NCI-H510A (cell line): ENCODE measurements at regions not wholly inside any gene's neighbourhood (a gene's known extent, or its start where the extent isn't known, plus 50 kb on each side); places are given as distances from the start of the nearest gene placed in this dataset.
A peak's percentile ranks its signal among the peaks of the same experiment; 100 is the strongest.
"Not testable (repeated sequence)": the region's sequence is repeated elsewhere in the genome, so short reads cannot be mapped to it uniquely, and the experiment has no call there.

Experiments used
- DNase-seq: peaks from one replicate; lab custom pipeline; 2025; lab: John Stamatoyannopoulos, UW

DNA sequence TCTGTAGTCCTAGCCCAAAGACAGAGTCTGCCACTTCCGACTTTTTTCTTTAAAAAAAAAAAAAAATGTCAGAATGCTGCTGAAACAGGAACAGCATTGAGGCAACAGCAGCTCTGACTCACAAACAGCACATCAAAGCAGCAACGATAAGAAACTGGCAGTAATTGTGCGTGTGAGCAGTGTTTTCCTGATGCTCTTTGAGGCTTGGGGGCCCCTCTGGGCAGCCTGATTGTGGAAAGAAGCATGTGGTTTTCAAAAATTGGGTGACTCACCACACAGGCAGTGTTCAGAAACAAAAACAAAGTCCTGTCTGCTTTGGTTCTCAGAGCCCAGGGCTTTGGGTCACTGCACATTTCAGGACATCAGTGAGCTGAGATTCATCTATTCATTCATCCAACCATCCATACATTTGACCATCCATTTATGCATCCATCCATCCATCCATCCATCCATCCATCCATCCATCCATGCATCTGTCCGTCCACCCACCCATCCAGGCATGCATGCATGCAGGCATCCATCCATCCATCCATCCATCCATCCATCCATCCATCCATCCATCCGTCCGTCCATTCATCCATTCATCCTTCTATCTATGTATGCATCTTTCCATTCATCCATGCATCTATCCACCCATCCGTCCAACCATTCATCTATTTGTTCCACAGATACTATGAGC is 308.4 kb downstream of the RPLP1 start:
- no peak for DNase-seq

DNA sequence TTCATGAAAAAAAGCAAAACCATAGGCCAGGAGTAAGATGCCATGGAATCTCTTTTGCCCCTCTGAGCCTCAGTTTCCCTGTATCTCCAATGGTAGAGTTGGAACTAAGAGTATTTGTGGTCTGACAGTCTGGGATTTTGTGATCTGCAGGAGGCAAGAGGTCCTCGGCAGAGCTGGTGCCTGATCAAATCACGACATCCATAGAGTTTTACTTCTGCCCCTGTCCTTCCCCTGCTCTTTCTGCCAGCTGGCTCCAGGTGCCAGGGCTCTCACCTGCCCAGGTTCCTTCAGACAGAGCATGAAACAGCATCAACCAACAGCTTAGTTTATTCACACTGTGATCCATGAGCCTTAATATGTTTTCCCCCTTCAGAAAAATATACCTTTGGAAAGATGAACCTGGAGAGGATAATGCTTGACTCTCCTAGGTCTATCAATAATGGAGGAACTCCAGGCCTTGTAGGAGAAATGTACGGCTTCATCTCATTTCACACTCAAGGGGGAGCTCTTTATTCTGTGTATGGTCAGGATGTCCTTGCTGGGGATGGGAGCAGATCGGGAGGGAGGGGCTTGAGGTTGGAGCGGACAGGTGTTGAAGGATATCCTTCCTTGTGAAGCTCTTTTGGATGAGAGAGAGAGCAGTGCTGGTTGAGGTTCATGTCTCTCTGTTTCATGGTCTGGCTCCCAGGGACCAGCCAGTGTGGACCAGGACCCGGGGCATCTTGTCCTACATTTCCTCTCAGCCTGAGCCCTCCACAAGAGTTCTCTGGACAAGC is 309.9 kb downstream of the RPLP1 start:
- peak; percentile 13 for DNase-seq

DNA sequence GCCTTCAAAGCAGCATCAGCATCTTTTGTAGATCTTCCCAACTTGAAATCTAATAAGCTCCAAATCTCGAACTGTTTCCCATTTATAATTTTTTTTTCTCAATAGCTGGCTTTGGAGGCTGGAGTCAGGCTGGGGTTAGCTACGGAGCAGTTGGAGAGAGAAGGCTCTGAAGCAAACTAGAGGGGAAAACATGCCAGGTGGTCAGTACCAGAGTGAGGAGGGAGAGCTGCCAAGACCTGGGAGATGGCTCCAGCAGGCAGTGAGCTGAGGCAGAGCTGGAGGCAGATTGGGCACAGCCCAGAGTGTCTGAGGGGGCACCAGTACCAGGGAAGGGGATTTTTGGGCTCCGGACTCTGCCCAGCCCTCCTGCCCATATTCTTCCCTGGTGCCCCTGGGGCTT is 311.2 kb downstream of the RPLP1 start:
- no peak for DNase-seq

DNA sequence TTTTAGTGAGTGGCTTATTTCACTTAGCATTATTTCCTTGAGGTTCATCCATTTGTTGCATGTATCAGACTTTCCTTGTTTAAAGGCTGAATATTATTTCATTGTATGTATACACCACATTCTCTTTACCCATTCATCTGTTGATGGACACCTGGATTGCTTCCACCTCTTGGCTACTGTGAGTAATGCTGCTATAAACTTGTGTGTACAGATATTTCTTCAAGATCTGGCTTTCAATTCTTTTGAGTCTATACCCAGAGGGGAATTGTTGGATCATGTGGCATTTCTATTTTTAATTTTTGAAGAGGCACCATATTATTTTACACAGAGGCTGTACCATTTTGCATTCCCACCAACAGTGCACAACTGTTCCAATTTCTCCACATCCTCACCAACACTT is 313.5 kb downstream of the RPLP1 start:
- no peak for DNase-seq

DNA sequence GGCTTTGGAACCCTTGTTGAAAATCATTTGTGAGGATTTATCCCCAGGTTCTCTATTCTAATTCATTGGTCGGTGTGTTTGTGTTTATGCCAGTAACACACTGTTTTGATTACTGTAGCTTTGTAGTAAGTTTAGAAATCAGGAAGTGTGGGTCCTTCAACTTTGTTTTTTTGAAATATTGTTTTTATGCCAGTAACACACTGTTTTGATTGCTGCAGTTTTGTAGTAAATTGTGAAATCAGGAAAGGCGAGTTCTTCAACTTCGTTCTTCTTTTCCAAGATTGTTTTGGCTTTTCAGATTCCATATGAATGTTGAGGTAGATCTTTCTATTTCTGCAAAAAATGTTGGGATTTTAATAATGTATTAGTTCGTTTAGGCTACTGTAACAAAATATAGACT is 314.6 kb downstream of the RPLP1 start:
- no peak for DNase-seq

DNA sequence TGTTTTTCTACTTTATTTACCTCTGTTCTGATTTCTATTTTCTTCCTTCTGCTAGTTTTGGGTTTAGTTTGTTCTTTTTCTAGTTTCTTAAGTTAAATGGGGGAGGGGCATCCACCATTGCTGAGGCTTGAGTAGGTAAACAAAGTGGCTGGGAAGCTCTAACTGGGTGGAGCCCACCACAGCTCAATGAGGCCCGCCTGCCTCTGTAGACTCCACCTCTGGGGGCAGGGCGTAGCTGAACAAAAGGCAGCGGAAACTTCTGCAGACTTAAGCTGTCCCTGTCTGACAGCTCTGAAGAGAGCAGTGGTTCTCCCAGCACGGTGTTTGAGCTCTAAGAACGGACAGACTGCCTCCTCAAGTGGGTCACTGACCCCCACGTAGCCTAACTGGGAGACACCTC is 316.7 kb downstream of the RPLP1 start:
- not testable (repeated sequence) for DNase-seq

DNA sequence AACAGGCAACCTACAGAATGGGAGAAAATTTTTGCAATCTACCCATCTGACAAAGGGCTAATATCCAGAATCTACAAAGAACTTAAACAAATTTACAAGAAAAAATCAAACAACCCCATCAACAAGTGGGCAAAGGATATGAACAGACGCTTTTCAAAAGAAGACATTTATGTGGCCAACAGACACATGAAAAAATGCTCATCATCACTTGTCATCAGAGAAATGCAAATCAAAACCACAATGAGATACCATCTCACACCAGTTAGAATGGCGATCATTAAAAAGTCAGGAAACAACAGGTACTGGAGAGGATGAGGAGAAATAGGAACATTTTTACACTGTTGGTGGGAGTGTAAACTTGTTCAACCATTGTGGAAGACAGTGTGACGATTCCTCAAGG is 321.6 kb downstream of the RPLP1 start:
- DNase-seq = not testable (repeated sequence)

DNA sequence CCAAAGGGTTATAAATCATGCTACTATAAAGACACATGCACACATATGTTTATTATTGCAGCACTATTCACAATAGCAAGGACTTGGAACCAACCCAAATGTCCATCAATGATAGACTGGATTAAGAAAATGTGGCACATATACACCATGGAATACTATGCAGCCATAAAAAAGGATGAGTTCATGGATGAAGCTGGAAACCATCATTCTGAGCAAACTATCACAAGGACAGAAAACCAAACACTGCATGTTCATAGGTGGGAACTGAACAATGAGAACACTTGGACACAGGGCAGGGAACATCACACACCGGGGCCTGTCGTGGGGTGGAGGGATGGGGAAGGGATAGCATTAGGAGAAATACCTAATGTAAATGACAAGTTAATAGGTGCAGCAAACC is 322.1 kb downstream of the RPLP1 start:
- DNase-seq = not testable (repeated sequence)

DNA sequence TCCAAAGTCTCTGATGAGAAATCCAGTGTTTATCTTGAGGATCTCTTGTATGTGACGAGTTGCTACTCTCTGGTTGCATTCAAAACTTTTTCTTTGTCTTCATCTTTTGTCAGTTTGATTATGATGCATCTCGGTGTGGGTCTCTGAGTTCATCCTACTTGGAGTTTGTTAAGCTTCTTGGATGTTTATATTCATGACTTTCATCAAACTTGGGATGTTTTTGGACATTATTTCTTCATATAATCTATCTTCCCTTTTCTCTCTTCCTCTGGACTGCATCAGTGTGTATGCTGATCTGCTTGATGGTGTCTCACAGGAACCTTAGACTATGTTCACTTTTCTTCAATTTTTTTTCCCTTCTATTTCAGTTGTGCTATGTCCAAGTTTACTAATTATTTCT is 320.4 kb downstream of the TLE3 start:
- DNase-seq = no peak

DNA sequence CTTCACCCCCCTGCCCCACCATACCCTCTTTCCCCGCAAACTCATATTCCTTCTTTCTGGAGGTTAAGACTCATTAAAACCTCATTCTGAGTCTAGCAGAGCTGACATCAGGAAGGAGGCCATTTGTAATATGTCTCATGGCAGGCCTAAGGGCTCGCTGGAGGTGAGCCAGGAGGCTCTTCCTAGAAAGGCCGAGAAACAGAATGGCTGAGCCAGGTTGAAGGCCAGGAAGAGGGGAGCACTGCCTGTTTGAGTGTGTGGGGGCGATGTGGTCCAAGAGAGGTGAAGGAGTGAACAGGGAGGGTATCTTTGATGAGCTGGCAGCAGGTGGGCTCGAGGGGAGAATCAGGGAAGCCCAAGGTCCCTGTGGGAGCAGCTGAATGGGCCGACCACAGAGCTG is 317.3 kb downstream of the TLE3 start:
- no peak for DNase-seq

DNA sequence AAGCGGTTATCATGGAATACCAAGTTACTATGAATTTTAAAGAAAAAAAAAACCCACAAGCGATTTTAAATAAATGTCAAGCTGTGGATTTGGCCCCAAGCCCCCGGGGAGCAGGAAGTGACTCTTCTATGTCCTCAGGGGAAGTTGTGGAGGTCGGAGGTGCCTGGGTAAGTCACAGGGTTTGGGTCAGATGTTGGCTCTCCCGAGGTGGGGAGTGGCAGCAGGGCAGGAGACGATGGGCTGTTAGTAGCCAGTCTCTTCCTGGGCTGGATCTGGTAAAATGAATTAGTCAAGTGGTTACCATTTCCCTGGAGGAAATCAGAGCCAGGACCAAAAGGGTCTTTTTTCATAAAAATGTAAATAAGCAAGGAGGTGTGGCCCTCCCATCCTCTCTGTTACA is 316.7 kb downstream of the TLE3 start:
- DNase-seq = no peak

DNA sequence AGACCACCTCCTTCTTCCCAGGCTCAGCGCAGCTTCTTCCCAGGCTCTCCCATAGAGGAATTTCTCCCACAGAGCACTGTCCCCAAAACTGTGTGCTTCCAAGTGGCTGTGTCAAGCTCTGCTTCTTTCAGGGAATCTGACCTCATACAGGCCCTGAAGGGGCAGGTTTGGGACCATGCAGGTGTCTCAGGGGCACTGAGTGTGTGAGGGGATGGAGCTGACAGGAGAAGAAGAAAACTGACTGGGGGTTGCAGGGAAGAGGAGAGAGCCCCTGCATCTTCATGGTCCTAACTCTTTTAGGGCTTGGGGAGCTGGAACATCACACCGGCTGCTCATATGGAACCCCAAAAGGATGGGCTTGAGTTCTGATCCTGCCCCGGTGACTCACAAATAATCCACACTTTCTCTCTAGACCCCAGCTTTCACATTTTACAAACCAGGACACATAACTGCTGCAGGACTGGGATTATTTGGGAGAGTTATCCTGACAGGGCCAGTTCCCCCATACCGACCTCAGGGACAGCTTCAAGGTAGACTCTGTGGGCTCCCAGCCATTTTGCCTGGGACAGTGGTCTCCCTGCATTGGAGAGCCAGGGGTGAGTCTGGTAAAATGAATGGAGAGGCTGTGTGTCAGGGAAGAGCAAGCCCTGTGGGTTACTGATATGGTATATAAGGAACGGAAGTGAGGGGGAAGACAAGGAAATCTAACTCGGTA is 316.1 kb downstream of the TLE3 start:
- no peak for DNase-seq

DNA sequence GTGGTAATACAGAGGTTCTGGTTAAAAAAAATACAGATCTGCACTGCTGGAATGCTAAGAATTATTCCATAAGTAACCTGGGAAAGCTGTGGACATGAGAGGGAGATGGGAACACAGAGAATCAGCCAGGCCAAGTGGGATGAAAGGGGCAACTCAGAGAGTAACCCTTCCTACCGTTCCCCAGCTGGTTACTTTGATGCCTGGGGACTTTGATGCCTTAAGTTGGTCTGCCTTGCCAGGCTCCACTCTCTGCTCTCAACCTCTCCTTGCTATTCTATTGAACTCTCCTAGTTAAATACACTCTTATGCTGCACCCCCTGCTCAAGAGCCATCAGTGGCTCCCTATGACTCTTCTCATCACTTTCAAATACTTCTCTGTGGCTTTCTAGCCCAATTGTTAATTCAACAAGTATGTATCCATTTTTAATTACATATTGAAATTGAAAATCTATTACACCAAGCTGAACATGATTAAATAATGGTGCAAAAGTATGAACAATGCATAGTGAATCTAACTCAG is 315.5 kb downstream of the TLE3 start:
- no peak for DNase-seq

DNA sequence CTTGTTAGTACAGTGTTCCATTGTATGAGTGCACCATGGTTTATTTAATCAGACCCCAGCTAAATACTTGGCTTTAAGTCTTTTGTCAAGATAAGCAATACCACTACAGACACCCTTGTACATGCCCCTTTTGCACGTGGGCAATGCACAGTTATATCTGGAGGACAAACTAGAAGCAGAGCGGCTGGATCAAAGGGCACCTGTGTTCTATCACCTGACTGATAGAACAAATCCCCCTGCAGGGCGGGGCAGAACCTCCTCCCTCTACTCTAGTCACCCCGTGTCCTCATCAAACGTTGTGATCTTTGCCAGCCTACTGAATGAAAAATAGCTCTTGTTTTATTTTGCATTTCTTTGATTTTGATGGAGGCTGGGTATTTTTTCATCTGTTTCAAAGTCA is 314.9 kb downstream of the TLE3 start:
- no peak for DNase-seq

DNA sequence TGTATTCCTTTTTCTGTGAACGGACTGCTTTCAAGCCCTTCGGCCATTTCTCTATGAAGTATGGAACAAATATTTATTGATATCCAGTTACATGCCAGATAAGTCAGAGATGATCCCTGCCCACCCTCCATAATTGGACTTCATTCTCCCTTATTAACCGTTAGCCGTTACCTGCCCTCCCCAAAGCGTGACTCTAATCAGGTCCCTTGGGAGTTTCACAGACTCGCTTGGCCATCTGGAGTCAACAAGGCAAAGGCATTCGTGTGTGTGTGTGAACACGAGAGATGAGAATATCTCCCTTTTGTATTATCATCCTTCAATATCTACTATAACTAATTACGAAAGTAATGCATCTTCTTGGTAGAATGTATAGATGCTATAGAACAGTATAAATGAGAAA is 314.5 kb downstream of the TLE3 start:
- no peak for DNase-seq

DNA sequence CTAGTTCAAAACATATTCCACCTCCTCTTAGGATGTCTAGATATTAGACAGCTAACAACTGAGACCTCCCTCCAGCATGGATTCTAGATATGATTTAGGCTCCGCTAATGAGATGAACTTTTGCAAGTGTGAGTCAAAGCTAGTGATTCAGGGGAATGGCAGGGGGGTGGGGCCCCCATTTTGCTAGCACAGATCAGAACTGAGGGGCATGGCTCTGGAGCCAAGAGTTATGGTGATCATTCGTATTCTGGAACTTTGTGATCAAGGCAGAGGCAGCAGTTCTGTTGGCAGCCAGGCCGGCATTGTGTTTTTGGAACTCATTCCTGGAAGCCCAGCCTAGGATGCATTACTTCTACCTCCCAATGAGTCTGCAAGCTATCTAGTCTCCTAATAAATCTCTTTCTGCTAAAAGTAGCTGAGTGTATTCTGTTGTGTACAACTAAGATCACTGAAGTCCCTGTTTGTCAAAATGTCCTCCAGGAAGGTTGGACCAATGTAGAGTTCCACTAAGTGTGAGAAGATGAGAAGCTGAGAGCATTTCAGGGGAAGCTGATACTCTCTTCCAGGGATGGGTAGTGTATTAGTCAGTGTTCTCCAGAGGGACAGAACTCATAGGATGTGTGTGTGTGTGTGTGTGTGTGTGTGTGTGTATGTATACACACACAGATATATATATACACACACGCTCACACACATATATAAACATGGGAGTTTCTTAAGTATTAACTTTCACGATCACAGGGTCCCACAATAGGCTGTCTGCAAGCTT is 312.7 kb downstream of the TLE3 start:
- DNase-seq = no peak

DNA sequence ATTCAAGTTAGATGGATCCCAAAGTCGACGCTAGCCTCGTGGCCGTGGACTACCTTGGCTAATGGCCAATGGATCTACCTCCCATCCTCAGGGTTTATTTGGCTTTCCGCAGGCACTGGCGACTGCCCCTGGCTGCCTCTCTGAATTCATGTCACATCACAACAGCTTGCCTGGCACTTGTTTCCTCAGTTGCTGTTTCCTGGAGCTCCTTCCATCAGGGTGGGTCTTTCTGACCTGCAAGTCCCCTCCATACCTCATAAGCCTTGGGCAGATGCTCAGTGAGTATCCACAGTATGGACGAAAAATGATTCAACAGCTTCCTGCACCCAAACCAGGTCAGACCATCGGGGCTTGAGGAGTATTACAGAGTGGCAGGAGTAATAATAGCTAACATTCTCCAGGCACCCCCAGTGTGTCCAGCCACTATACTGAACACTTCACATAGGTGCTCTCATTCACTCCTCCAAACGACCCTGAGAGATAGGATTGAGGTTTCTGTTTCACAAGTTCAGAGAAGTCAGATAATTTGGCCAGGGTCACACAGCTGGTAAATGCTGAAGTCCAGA is 311.5 kb downstream of the TLE3 start:
- DNase-seq = no peak

DNA sequence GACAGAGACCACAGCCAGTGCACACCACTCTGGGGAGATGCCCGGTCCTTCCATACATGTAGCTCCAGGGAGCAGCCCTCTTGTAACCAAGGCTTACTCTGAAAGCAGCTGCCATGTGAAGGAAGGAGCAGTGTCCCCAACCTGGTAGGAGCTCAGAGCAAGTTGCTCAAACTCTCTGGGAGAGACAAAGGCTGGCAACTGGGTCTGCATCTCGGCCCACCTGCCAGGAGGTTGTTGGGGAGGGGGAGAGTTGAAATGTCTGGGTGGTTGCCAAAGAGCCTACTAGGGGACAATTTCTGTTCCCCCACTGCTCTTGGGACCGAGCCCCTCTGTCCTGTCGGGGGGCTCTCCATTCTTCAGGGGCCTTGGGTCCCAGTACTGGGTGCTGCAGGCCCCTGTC is 309.9 kb downstream of the TLE3 start:
- DNase-seq = no peak

DNA sequence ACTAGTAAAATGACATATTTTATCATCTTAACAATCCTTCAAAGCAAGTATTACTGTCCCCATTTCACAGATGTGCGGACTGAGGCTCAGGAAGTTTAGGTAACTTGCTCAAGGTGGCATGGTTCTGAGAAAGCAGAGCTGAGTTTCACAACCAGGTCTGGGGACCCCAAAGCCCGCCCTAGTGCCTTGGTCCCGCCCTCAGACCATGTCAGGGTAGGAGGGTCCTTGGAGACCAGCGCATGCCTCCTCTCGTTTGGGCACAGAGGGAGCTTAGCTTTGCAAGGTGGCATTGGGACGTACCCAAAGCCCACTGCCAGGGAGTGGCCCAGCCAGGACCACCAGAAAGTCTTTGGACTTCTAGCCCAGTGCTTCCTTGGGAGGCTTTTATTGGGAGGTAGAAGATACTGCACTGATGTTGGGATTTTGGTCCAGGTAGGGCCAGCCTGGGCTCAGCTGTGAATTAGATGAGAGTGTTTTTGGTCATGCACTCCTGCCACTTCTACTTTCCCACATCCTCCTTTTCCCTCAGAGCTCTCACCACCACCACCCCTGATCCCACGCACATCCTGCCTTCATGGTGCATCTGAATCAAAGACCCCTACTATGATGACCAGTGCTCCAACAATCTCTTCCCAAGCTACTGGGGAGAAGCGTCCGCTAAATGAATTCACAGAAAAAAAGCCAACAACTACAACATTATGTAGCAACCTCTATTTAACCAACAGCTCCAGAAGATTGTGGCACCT is 307.9 kb downstream of the TLE3 start:
- DNase-seq = no peak

DNA sequence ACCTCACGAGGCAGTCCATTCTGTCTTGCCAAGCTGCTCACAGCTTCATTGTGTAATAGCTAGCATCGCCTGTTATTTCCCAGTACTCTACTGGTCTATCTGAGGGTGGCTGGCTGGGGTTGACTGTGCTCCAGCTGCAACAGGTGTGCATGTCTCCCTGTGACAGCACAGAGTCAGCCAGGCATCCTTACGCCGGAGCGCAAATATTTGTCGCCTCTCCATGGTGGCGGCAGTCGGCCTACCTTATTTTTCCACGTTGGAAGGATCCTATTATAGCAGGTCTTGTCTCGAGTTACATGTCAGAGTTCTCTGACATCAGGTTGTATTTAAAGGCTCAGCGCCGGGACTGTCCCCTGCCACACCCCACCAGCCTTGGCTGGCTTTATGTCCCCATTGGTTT is 307.1 kb downstream of the TLE3 start:
- no peak for DNase-seq

DNA sequence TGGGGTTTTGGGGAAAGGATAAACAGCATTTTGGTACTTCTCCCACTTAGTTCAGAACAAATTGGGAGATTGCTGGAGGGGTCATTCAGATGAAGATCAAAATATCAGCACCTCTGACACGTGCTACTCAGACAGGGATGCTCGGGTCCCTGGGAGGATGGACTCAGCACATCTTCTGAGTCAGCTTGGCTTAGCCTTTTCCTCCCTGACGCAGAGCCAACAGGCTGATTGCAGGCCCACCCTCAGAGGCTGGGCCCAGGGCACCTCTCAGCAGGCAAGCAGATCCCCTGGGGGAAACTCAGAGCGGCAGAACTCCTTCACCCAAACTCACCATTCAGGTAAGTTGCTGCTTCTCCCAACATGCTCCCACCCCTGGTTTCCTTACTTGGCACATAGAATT is 304.9 kb downstream of the TLE3 start:
- DNase-seq = no peak
